Sigmoid colon (tissue), 6 donors: ENCODE measurements at regions not wholly inside any gene's neighbourhood (a gene's known extent, or its start where the extent isn't known, plus 50 kb on each side); places are given as distances from the start of the nearest gene placed in this dataset.

ENCODE experiments used
- DNase-seq: peaks from one replicate; pipeline ENCODE4 v3.0.0-alpha.2; 2019
- H3K27ac ChIP-seq, 4 donors: fragments of 200-600 bp; sonication (generic); one replicate each; pipeline ENCODE4 v1.5.1; 2016 to 2019; ENCODE audit warnings: mild to moderate bottlenecking in 1 of 4
- H3K27me3 ChIP-seq, 3 donors: fragments of 200-600 bp; sonication (generic); one replicate each; pipeline ENCODE4 v1.5.1; 2019; ENCODE audit warnings: mild to moderate bottlenecking in 1 of 3
- H3K36me3 ChIP-seq, 4 donors: fragments of 200-600 bp; sonication (generic); one replicate each; pipeline ENCODE4 v1.5.1; 2016 to 2019
- H3K4me1 ChIP-seq, 4 donors: fragments of 200-600 bp; sonication (generic); one replicate each; pipeline ENCODE4 v1.5.1; 2017 to 2019
- H3K4me3 ChIP-seq, 4 donors: fragments of 200-600 bp; sonication (generic); one replicate each; pipeline ENCODE4 v1.5.1; 2017 to 2019; ENCODE audit warnings: mild to moderate bottlenecking in 2 of 4, moderate library complexity in 1 of 4
- H3K9me3 ChIP-seq, 4 donors: fragments of 200-600 bp in 3 of 4; sonication (generic) in 3 of 4; one replicate each; pipeline versions ENCODE4 v1.5.1 to v1.6.1; 2013 to 2019
- CTCF ChIP-seq, 4 experiments: fragments of 450-650 bp in 3 of 4; fragments of 200-600 bp in 1 of 4; IDR thresholded peaks; one replicate each; pipeline ENCODE4 v1.5.1; 2016 to 2019; ENCODE audit warnings: antibody characterized with exemption in 4 of 4, mild to moderate bottlenecking in 3 of 4, moderate library complexity in 2 of 4
- EP300 ChIP-seq, 4 donors: sonication (generic); formaldehyde crosslinking; IDR thresholded peaks; one replicate each; pipeline ENCODE4 v1.6.1; 2017; ENCODE audit warnings: antibody characterized with exemption in 4 of 4
- POLR2A ChIP-seq, 2 donors: fragments of 450-650 bp; IDR thresholded peaks; one replicate each; pipeline ENCODE4 v1.6.1; 2016; ENCODE audit warnings: antibody characterized with exemption in 2 of 2, mild to moderate bottlenecking in 2 of 2, moderate library complexity in 2 of 2
- POLR2AphosphoS5 ChIP-seq, 4 donors: sonication (generic); formaldehyde crosslinking; IDR thresholded peaks; one replicate each; pipeline ENCODE4 v1.6.1; 2017; ENCODE audit warnings: antibody characterized with exemption in 4 of 4
- WGBS, 2 donors: extraction: QIAGEN DNeasy Blood & Tissue Kit; methylation state at CpG; one replicate each; pipeline ENCODE4 v1.1.7; 2013; 5-methylcytosine and 5-hydroxymethylcytosine counted together
- intact Hi-C: fragments of 100-400 bp; cut with DNase I; formaldehyde crosslinking; loops from one replicate; pipeline ENCODE4 v1.15.1; 2023
- donor health status: healthy with polysubstance abuse.
- donor health status: healthy.

DNA sequence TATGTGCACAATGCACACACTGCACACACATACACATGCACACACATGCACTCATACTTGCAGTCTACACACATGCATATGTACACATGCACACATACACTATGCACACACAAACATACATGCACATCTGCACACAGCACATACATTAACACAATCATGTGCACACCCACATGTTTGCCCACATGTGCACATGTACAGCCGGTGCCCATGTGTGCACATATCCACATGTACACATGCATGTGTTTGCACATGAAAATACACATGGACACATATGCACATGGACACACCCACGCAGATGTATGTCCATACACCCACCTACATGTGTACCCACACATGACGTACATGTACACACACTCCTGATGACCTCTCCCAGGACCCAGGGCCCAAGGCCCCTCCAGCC is 105.1 kb upstream of the ACTRT2 start:
- intact Hi-C loops: no loop called here
- WGBS, 2 donors: 94 to 96% methylated on average over 3 of the region's 3 CpGs

GRCh38 chr1:2916706-2917105 is 104.6 kb upstream of the ACTRT2 start:
- intact Hi-C loops: no loop called here
- H3K4me1 ChIP-seq: no peaks in the 10 kb centered on the region
- DNase-seq: no peak
- peaks cover 0 to 44% (median under 1%) of the 10 kb centered on the region in 3 donors for H3K27me3 ChIP-seq
- TF ChIP-seq POLR2AphosphoS5 (IDR thresholded peaks at IDR 0.05): no peak
- no peak for TF ChIP-seq CTCF (IDR thresholded peaks at IDR 0.05)
- TF ChIP-seq EP300 (IDR thresholded peaks at IDR 0.05): no peak
- no peak for TF ChIP-seq POLR2A (IDR thresholded peaks at IDR 0.05)
- H3K4me3 ChIP-seq: no peak overlapping the region
- no peak overlapping the region for H3K27ac ChIP-seq
- H3K9me3 ChIP-seq: no peaks in the 10 kb centered on the region
- H3K36me3 ChIP-seq: no peaks in the 10 kb centered on the region
- WGBS, 2 donors: 74 to 86% methylated on average over 19 of the region's 19 CpGs

More for the DNA sequence above, 105.1 kb upstream of the ACTRT2 start:
- Histone ChIP-seq H3K4me3 (no peak overlapping the region), H3K4me1 (no peaks in the 10 kb centered on the region), H3K27ac (no peak overlapping the region), H3K36me3 (no peaks in the 10 kb centered on the region), H3K27me3 (peaks cover 0 to 39% (median 0%) of the 10 kb centered on the region in 3 donors), H3K9me3 (no peaks in the 10 kb centered on the region)
- DNase-seq: no peak
- no peak for TF ChIP-seq POLR2A (IDR thresholded peaks at IDR 0.05)

GRCh38 chr1:2917284-2917683 is 104.0 kb upstream of the ACTRT2 start:
- WGBS, 2 donors: 79 to 80% methylated on average over 17 of the region's 17 CpGs
- H3K4me1 ChIP-seq: no peaks in the 10 kb centered on the region
- H3K9me3 ChIP-seq: no peaks in the 10 kb centered on the region
- no peak overlapping the region for H3K4me3 ChIP-seq
- no peak for DNase-seq
- intact Hi-C loops: no loop called here
- TF ChIP-seq POLR2A (IDR thresholded peaks at IDR 0.05): no peak
- TF ChIP-seq EP300 (IDR thresholded peaks at IDR 0.05): no peak
- no peak for TF ChIP-seq CTCF (IDR thresholded peaks at IDR 0.05)
- TF ChIP-seq POLR2AphosphoS5 (IDR thresholded peaks at IDR 0.05): no peak
- H3K36me3 ChIP-seq: no peaks in the 10 kb centered on the region
- no peak overlapping the region for H3K27ac ChIP-seq
- peaks cover 0 to 50% (median 5%) of the 10 kb centered on the region in 3 donors for H3K27me3 ChIP-seq

- Histone ChIP-seq H3K4me1 (no peaks in the 10 kb centered on the region), H3K4me3 (no peak overlapping the region), H3K9me3 (no peaks in the 10 kb centered on the region), H3K27me3 (peaks cover 0 to 61% (median 13%) of the 10 kb centered on the region in 3 donors), H3K36me3 (no peaks in the 10 kb centered on the region), H3K27ac (no peak overlapping the region)
- intact Hi-C loops: no loop called here
- no peak for DNase-seq
- TF ChIP-seq POLR2A (IDR thresholded peaks at IDR 0.05): no peak
- no peak for TF ChIP-seq EP300 (IDR thresholded peaks at IDR 0.05)
- no peak for TF ChIP-seq CTCF (IDR thresholded peaks at IDR 0.05)
- no peak for TF ChIP-seq POLR2AphosphoS5 (IDR thresholded peaks at IDR 0.05)
- WGBS, 2 donors: 88 to 92% methylated on average over 16 of the region's 16 CpGs
Observed at GRCh38 chr1:2918441-2918840, 102.8 kb upstream of the ACTRT2 start.

DNA sequence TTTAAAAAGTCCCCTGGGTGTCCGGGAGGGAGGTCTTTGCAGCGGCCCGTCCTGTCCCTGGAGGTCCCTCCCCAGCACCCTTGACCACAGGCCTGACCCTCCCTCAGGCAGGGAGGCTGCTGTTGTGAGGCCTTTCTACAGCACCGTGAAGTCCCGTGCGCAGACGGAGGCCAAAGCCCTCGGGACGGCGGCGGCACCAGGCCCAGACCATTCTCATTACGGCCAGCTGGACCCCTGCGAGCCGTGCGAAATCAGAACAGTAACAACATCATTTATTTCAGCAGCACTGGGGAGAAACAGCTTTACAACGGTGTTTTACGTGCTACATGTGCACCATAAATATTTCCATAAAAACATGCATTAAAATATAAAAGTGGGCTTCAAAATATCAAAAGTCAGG is 101.4 kb upstream of the ACTRT2 start:
- peaks cover 0 to 71% (median 27%) of the 10 kb centered on the region in 3 donors for H3K27me3 ChIP-seq
- H3K4me1 ChIP-seq: no peaks in the 10 kb centered on the region

More for the DNA sequence above, 101.4 kb upstream of the ACTRT2 start:
- TF ChIP-seq POLR2AphosphoS5 (IDR thresholded peaks at IDR 0.05): no peak
- TF ChIP-seq EP300 (IDR thresholded peaks at IDR 0.05): no peak
- TF ChIP-seq CTCF (IDR thresholded peaks at IDR 0.05): no peak
- no peak for TF ChIP-seq POLR2A (IDR thresholded peaks at IDR 0.05)
- no peak overlapping the region for H3K27ac ChIP-seq
- 80 to 85% methylated on average over 17 of the region's 17 CpGs for WGBS, 2 donors
- no peak for DNase-seq
- no peak overlapping the region for H3K4me3 ChIP-seq
- no peaks in the 10 kb centered on the region for H3K36me3 ChIP-seq
- no peaks in the 10 kb centered on the region for H3K9me3 ChIP-seq
- intact Hi-C loops: no loop called here
